Activated naive CD8-positive, alpha-beta T cell treated with anti-CD3 and anti-CD28 coated beads, Interleukin-2, amount 10 ng/mL, durations not matched to agents 7 days and 5 days (primary cell): ENCODE measurements at regions not wholly inside any gene's neighbourhood (a gene's known extent, or its start where the extent isn't known, plus 50 kb on each side); places are given as distances from the start of the nearest gene placed in this dataset.

ENCODE experiments used
- ATAC-seq: fragments of 150-1000 bp; cut with Tn5 transposase; one replicate; pipeline ENCODE4 v1.10.0; 2021; ENCODE audit warnings: low read depth, moderate library complexity
- POLR2A ChIA-PET: fragments of 350-600 bp; sonication (Branson Sonifier 250); formaldehyde crosslinking; loops from one replicate; lab custom pipeline; 2021; ENCODE audit warnings: antibody characterized with exemption; lab: Charles Lee
- DNase-seq: peaks from one replicate; pipeline ENCODE4 v3.0.0; 2021
- H3K27ac Mint-ChIP-seq: one replicate; pipeline ENCODE4 v1.8.0; 2022; ENCODE audit warnings: mild to moderate bottlenecking, mixed read lengths
- H3K27me3 Mint-ChIP-seq: one replicate; pipeline ENCODE4 v1.8.0; 2022; ENCODE audit warnings: mild to moderate bottlenecking, moderate library complexity, mixed read lengths
- H3K36me3 Mint-ChIP-seq: one replicate; pipeline ENCODE4 v1.8.0; 2021; ENCODE audit warnings: mild to moderate bottlenecking, mixed read lengths
- H3K4me1 Mint-ChIP-seq: one replicate; pipeline ENCODE4 v1.8.0; 2021; ENCODE audit warnings: mixed read lengths
- H3K4me3 Mint-ChIP-seq: one replicate; pipeline ENCODE4 v1.8.0; 2022; ENCODE audit warnings: mild to moderate bottlenecking, moderate library complexity, mixed read lengths
- H3K9me3 Mint-ChIP-seq: one replicate; pipeline ENCODE4 v1.8.0; 2021; ENCODE audit warnings: mixed read lengths

DNA sequence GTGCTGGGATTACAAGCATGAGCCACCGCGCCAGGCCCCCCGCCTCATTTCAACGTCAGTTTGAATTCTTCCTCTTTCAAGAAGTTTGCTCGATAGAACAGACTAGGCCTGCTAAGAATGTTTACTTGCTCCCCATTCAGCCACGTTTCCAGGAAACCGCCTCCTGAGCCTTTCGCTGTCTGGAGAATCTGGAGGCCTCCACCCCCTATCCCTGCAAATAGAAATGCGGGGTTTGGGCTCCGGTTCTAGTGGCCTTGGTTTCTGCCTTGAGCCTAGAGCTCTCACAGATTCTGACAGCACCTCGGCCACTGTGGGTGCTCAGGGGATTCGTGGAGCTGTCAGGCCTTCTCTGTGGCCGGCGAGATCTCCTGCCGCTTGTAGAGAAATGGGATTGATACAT, 84.3 kb downstream of the UBIAD1 start:
- Mint-ChIP-seq H3K27me3 (peaks cover 9% of the 10 kb centered on the region), H3K36me3 (no peaks in the 10 kb centered on the region), H3K9me3 (no peaks in the 10 kb centered on the region), H3K4me3 (no peak overlapping the region), H3K4me1 (peaks cover 8% of the 10 kb centered on the region), H3K27ac (no peak overlapping the region)
- DNase-seq (no peak), ATAC-seq (no peak)
- POLR2A ChIA-PET: no interaction called here

DNA sequence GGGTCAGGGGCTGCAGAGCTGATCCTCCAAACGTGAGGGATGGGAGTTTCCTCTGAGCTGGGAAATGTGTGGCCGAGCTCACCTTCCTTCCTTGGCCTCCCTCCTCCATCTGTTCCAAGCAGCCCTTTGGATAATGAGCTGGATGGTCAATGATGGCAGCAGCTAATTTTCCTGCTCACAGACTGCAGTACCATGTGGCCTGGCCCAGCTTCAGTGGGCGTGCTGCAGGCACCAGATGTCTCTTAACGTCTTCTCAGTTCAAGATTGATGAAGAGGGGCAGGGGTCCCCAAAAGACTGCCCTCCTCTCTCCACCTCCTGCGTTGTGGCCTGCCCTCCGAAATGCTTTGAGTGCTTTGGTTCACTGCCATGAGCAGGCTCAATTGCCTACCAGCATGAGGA, 86.0 kb downstream of the UBIAD1 start:
- no peak for ATAC-seq
- Mint-ChIP-seq H3K36me3 (no peaks in the 10 kb centered on the region), H3K4me1 (peaks cover 2% of the 10 kb centered on the region), H3K27me3 (peaks cover 9% of the 10 kb centered on the region), H3K9me3 (no peaks in the 10 kb centered on the region), H3K27ac (no peak overlapping the region), H3K4me3 (no peak overlapping the region)
- no peak for DNase-seq
- POLR2A ChIA-PET: no interaction called here

DNA sequence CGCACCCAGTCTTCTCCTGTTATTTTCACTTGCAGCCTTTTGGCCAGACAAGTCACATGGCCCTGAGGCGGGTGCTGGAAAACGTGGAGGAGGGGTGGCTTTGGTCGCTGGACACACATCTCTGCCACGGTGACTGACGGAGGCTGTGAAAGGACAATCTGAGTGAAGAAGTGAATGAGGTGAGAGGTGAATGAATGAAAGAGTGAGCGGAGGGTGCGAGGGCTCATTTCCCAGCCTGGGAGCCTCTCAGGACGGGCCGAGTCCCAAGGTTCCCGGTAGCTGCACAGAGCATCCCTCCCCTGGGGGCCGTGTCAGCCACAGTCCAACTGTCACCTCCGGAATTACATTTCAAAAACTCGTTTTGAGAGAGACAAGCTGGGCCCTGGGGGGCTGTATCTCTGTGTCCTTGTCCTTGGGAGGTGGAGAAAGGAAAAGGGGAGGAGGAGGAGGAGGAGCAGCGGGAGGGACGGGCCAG, 89.6 kb downstream of the UBIAD1 start:
- Mint-ChIP-seq H3K36me3 (no peaks in the 10 kb centered on the region), H3K27me3 (peaks cover 2% of the 10 kb centered on the region), H3K4me1 (no peaks in the 10 kb centered on the region), H3K9me3 (no peaks in the 10 kb centered on the region), H3K4me3 (no peak overlapping the region), H3K27ac (no peak overlapping the region)
- POLR2A ChIA-PET: no interaction called here
- ATAC-seq (no peak), DNase-seq (no peak)

DNA sequence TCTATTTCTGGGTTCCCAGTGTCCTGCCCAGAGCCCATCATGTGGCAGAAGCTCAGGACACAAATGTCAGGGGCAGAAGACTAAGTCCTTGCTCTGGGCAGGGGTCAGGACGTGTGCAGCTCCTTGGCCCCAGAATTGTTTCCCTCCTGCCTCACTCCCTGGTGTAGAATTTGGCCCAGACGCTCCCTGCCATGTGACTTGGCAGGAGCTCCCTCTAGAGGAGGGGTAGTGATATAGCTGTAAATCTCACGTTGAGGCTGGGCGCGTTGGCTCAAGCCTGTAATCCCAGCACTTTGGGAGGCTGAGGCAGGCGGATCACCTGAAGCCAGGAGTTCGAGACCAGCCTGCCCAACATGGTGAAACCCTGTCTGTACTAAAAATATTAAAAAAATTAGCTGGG, 91.2 kb downstream of the UBIAD1 start:
- no peak overlapping the region for H3K27ac Mint-ChIP-seq
- H3K4me3 Mint-ChIP-seq: no peak overlapping the region
- no peaks in the 10 kb centered on the region for H3K9me3 Mint-ChIP-seq
- DNase-seq (no peak), ATAC-seq (no peak)
- H3K4me1 Mint-ChIP-seq: no peaks in the 10 kb centered on the region
- POLR2A ChIA-PET: interaction anchor here (0.7 to 1.0 kb wide), 3 partner anchors 265 to 1088 kb away, joined by 3 to 4 read pairs (median 3); partner anchors contain the start of gene EXOSC10
- H3K36me3 Mint-ChIP-seq: no peaks in the 10 kb centered on the region
- H3K27me3 Mint-ChIP-seq: peaks cover 2% of the 10 kb centered on the region

DNA sequence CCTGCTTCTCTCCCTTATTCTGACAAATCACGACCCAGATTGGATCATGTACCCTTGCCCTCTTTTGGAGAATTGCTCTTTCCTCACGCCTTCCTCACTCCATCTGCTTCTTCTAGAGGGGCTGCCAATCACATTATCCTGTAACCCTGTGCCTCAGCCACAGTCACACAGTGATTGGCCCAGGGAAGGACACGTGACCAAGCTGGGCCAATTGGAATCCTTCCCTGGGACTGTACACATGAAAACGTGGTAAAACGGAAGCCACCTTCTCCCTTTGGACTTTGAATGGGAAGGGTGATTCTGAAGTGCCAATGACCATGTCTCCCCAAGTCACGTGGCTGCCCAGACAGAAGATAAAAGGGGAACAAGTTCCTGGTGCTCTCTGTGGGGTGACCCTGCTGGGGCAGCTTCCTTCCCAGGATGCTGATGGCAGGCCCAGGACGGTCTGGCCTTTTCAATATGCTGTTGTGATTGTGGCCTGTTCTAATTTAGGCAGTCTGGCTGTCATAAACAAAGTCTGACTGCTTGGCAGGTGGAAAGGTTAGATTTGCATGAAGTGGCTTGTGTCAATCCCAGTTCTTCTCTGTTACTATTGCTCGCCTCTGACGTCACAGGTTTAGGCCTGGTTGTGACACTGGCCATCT, 92.9 kb downstream of the UBIAD1 start:
- ATAC-seq (no peak), DNase-seq (no peak)
- Mint-ChIP-seq H3K9me3 (no peaks in the 10 kb centered on the region), H3K27ac (no peak overlapping the region), H3K27me3 (peaks cover 5% of the 10 kb centered on the region), H3K4me1 (no peaks in the 10 kb centered on the region), H3K4me3 (no peak overlapping the region), H3K36me3 (no peaks in the 10 kb centered on the region)
- POLR2A ChIA-PET: no interaction called here

DNA sequence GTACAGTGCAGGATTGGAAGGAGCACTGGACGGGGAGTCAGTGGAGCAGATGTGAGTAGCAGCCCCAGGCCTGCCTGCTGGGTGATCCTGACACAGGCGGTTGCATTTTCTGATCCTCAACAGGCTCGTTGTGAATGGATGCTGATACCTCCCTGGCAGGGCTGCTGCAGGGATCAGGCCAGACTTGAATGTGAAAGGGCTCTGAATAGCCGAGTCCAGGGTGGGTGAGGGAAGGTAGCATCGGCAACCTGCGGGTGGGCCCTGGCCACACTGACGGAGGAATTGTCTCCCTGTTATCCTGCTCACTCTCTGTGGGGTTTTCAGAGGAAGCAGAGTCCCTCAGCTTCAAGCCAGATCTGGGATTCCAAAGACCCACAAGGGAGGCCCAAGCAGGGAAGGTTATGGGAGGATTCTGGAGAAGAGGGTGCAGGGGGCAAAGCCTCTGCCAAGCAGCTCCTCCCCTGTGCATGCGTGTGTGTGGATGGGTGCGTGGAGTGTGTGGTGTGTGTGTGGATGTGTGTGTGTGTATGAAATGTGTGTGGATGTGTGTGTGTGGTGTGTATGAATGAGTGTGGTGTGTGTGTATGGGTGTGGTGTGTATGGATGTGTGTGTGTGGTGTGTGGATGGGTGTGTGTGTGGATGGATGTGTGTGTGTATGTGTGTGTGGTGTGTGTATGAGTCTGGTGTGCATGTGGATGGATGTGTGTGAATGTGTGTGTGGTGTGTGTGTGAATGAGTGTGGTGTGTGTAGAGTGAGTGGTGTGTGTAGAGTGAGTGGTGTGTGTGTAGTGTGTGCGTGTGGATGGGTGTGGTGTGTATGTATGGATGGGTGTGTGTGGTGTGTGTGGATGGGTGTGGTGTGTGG, 100.3 kb downstream of the UBIAD1 start:
- H3K27me3 Mint-ChIP-seq: peaks cover 5% of the 10 kb centered on the region
- POLR2A ChIA-PET: no interaction called here
- peak overlapping the region; percentile 49 for H3K4me3 Mint-ChIP-seq
- peaks cover 11% of the 10 kb centered on the region for H3K4me1 Mint-ChIP-seq
- ATAC-seq (no peak), DNase-seq (no peak)
- peak overlapping the region; percentile 85 for H3K27ac Mint-ChIP-seq
- H3K36me3 Mint-ChIP-seq: no peaks in the 10 kb centered on the region
- H3K9me3 Mint-ChIP-seq: peaks cover 11% of the 10 kb centered on the region

DNA sequence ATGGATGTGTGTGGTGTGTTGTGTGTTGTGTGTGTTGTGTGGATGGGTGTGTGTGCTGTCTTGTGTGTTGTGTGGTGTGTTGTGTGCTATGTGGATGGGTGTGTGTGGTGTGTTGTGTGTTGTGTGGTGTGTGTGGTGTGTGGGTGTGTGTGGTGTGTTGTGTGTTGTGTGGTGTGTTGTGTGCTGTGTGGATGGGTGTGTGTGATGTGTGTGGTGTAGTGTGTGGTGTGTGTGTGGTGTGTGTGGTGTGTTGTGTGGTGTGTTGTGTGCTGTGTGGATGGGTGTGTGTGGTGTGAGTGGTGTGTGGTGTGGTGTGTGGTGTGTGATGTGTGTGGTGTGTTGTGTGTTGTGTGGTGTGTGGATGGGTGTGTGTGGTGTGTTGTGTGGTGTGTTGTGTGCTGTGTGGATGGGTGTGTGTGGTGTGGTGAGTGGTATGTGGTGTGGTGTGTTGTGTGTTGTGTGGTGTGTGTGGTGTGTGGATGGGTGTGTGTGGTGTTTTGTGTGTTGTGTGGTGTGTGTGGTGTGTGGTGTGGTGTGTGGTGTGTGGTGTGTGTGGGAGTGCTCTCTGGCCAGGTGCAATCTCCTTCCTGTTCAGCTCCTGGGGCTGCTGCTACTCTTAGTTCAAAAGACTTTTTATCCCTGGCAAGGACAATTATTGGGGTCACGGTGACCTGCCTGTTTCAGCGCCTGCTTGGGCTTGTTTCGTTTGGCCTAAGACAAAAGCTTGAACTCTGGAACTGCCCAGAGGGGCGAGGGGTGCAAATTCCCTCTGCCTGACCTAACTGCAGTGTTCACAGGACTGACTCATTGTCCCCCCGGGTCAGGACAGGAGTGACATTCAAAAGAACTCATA, 101.1 kb downstream of the UBIAD1 start:
- H3K4me1 Mint-ChIP-seq: peaks cover 11% of the 10 kb centered on the region
- peaks cover 7% of the 10 kb centered on the region for H3K27me3 Mint-ChIP-seq
- ATAC-seq (peak; percentile 52), DNase-seq (peak; percentile 37)
- POLR2A ChIA-PET: no interaction called here
- peaks cover 11% of the 10 kb centered on the region for H3K9me3 Mint-ChIP-seq
- H3K4me3 Mint-ChIP-seq: peak overlapping the region; percentile 49
- peak overlapping the region; percentile 85 for H3K27ac Mint-ChIP-seq
- H3K36me3 Mint-ChIP-seq: no peaks in the 10 kb centered on the region

DNA sequence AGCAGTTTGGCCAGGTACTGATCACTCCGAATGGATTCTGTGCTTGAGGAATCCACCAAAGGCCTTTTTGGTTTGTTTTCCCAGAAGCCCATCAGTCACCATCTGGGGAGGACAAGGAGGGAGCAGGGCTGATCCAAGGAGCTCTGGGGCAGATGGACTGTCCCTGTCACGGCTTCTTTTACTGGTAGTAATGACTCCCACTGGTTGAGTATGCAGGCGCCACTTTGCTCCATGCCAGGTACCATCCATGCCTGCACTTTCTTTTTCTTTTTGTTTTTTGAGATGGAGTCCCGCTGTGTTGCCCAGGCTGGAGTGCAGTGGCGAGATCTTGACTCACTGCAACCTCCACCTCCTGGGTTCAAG, 101.7 kb downstream of the UBIAD1 start:
- Mint-ChIP-seq H3K9me3 (peaks cover 11% of the 10 kb centered on the region), H3K4me3 (peak overlapping the region; percentile 49), H3K27ac (no peak overlapping the region), H3K27me3 (peaks cover 7% of the 10 kb centered on the region), H3K36me3 (no peaks in the 10 kb centered on the region), H3K4me1 (peaks cover 11% of the 10 kb centered on the region)
- POLR2A ChIA-PET: no interaction called here
- peak; percentile 26 for ATAC-seq
- no peak for DNase-seq

DNA sequence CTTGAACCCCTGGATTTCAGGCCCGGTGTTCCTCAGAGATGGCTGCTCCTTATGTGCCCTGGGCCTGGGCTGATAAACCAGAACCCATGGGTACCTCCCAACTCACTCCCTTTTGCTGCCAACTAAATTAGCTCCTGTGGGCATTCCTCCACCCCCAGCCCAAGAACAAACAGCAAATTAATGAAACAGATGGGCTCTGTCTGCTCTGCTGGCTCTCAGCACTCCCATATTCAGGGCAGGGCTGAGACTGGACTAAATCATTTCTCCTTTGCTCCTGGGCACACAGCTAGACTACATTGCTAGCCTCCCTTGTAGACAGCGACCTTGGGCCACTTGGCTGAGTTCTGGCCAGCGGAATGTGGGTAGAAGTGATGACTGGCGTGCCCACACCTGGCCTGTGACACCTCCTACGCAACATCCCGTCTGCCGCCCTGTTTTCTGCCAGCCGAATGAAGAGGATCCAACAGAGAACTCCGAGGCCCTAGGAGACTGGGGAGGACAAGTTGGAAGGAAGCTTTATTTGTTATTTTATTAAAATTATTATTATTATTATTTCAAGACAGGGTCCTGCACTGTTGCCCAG, 101.9 kb upstream of the DISP3 start:
- DNase-seq: no peak
- Mint-ChIP-seq H3K36me3 (peaks cover 5% of the 10 kb centered on the region), H3K4me3 (no peak overlapping the region), H3K9me3 (peaks cover 16% of the 10 kb centered on the region), H3K4me1 (peaks cover 14% of the 10 kb centered on the region), H3K27ac (no peak overlapping the region), H3K27me3 (peaks cover 14% of the 10 kb centered on the region)
- ATAC-seq: no peak
- POLR2A ChIA-PET: no interaction called here

DNA sequence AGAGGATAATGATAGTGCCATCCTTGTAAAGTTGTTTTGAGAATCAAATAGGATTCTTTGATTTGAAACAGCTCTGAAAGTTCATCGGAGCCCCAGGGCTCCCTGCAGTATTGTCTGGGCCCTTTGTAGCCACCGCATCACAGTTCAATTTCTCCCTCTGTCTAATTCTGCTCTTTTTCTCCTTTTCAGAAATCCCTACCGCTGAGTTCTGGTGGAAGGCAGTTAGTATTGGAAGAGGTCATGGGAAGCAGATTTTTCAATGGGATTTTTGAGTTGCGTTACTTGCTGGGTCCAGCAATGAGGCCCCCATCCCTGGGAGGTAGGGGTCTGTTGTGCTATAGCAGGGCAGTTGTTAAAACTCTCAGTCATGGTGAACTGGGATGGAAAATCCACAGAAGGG, 101.0 kb upstream of the DISP3 start:
- POLR2A ChIA-PET: no interaction called here
- ATAC-seq (no peak), DNase-seq (no peak)
- Mint-ChIP-seq H3K27me3 (peaks cover 16% of the 10 kb centered on the region), H3K36me3 (peaks cover 6% of the 10 kb centered on the region), H3K4me1 (peaks cover 15% of the 10 kb centered on the region), H3K4me3 (no peak overlapping the region), H3K9me3 (peaks cover 17% of the 10 kb centered on the region), H3K27ac (no peak overlapping the region)

DNA sequence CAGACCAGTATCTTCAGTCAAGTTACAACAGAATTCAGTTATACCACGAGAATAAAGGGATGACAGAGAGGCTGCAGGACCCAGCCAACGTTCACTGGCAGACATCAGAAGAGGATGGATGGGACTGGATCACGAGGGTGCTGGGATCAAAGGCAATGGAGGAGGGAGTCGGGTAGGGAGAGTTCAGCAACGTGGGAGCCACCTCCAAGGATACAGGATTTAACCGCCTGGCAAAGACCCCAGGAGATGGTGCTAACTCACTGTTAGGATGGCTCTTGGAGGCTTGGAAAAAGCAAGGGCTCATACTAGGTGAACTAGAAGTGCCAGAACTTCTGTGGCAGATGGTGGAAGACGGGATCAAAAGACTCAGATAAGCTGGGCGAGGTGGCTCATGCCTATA, 99.1 kb upstream of the DISP3 start:
- Mint-ChIP-seq H3K27ac (no peak overlapping the region), H3K36me3 (peaks cover 8% of the 10 kb centered on the region), H3K4me1 (peaks cover 19% of the 10 kb centered on the region), H3K4me3 (no peak overlapping the region), H3K27me3 (peaks cover 19% of the 10 kb centered on the region), H3K9me3 (peaks cover 6% of the 10 kb centered on the region)
- ATAC-seq: no peak
- no peak for DNase-seq
- POLR2A ChIA-PET: no interaction called here

DNA sequence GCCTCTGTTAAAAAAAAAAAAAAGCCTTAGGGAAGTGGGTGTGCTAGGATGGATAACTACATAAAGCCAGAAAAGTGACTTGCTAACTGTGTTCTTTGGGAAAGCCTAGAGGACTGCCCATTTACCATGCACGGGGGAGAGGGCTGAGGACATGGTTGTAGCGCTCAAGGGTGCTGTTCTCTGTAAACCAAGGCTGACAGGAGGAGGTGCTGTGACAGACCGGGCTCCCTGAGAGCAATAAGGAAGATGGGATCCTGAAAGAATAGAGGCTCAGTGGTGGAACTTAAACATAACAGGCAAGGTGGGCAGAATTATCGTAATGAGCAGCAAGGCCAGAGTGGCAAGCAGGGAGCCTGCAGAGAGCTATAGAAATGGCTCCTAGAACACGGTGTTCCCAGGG, 98.5 kb upstream of the DISP3 start:
- Mint-ChIP-seq H3K9me3 (peaks cover 6% of the 10 kb centered on the region), H3K27ac (no peak overlapping the region), H3K4me3 (no peak overlapping the region), H3K27me3 (peaks cover 19% of the 10 kb centered on the region), H3K36me3 (peaks cover 8% of the 10 kb centered on the region), H3K4me1 (peaks cover 19% of the 10 kb centered on the region)
- no peak for DNase-seq
- no peak for ATAC-seq
- POLR2A ChIA-PET: no interaction called here
